ENCODE measurements at regions not wholly inside any gene's neighbourhood (a gene's known extent, or its start where the extent isn't known, plus 50 kb on each side); places are given as distances from the start of the nearest gene placed in this dataset.

GRCh38 chr6:137361701-137362100 is 132.5 kb downstream of the OLIG3 start:
- no peak for DNase-seq
- ATAC-seq = no peak
- intact Hi-C loops (cut with DNase I, micrococcal nuclease) = no loop called here

GRCh38 chr6:137358273-137358672 is 135.9 kb downstream of the OLIG3 start:
- intact Hi-C loops (cut with DNase I, micrococcal nuclease) = no loop called here
- ATAC-seq = no peak
- no peak for DNase-seq

- DNase-seq (no peak), ATAC-seq (no peak)
- intact Hi-C loops (cut with DNase I, micrococcal nuclease) = no loop called here
These were observed 136.3 kb downstream of the OLIG3 start for GRCh38 chr6:137357948-137358266.

- intact Hi-C loops (cut with DNase I, micrococcal nuclease) = no loop called here
- ATAC-seq = no peak
- no peak for DNase-seq
These were observed 136.8 kb downstream of the OLIG3 start for GRCh38 chr6:137357263-137357947.

- intact Hi-C loops (cut with DNase I, micrococcal nuclease) = no loop called here
- DNase-seq (no peak), ATAC-seq (no peak)
These were observed 134.7 kb upstream of the IFNGR1 start for GRCh38 chr6:137353842-137354397.

- intact Hi-C loops (cut with DNase I, micrococcal nuclease) = no loop called here
- DNase-seq (no peak), ATAC-seq (no peak)
These were observed 134.2 kb upstream of the IFNGR1 start for GRCh38 chr6:137353346-137353745.

- DNase-seq (peak in 1 of 2 donors; percentile 30), ATAC-seq (peak; percentile 76)
- intact Hi-C loops (cut with DNase I, micrococcal nuclease) = no loop called here
These were observed 133.7 kb upstream of the IFNGR1 start for GRCh38 chr6:137352859-137353258.

- DNase-seq (no peak), ATAC-seq (no peak)
- intact Hi-C loops (cut with DNase I, micrococcal nuclease) = no loop called here
These were observed 132.7 kb upstream of the IFNGR1 start for GRCh38 chr6:137351890-137352289.

- DNase-seq (no peak), ATAC-seq (no peak)
- intact Hi-C loops (cut with DNase I, micrococcal nuclease) = no loop called here
These were observed 131.7 kb upstream of the IFNGR1 start for GRCh38 chr6:137350857-137351256.

GRCh38 chr6:137349856-137350830 is 131.0 kb upstream of the IFNGR1 start:
- intact Hi-C loops (cut with DNase I, micrococcal nuclease) = no loop called here
- ATAC-seq (no peak), DNase-seq (no peak)

- intact Hi-C loops (cut with DNase I, micrococcal nuclease) = no loop called here
- no peak for ATAC-seq
These were observed 129.6 kb upstream of the IFNGR1 start for GRCh38 chr6:137348777-137349176.

GRCh38 chr6:137343241-137343640 is 124.1 kb upstream of the IFNGR1 start:
- intact Hi-C loops (cut with DNase I, micrococcal nuclease) = no loop called here
- DNase-seq (no peak), ATAC-seq (no peak)

More at GRCh38 chr6:137348777-137349176, 129.6 kb upstream of the IFNGR1 start:
- no peak for DNase-seq

- ATAC-seq = peak; percentile 36
- intact Hi-C loops (cut with DNase I, micrococcal nuclease) = no loop called here
- peak in 1 of 2 donors; percentile 8 for DNase-seq
These were observed 123.5 kb upstream of the IFNGR1 start for GRCh38 chr6:137342607-137343190.

GRCh38 chr6:137341681-137342195 is 122.6 kb upstream of the IFNGR1 start:
- intact Hi-C loops (cut with DNase I, micrococcal nuclease) = no loop called here
- DNase-seq (peak in 1 of 2 donors; percentile 50), ATAC-seq (peak; percentile 62)

GRCh38 chr6:137339929-137340559 is 120.9 kb upstream of the IFNGR1 start:
- ATAC-seq = no peak
- intact Hi-C loops (cut with DNase I, micrococcal nuclease) = no loop called here
- DNase-seq = no peak

- ATAC-seq (no peak), DNase-seq (no peak)
- intact Hi-C loops (cut with DNase I, micrococcal nuclease) = no loop called here
These were observed 115.7 kb upstream of the IFNGR1 start for GRCh38 chr6:137334884-137335283.

GRCh38 chr6:137334094-137334493 is 114.9 kb upstream of the IFNGR1 start:
- no peak for DNase-seq
- no peak for ATAC-seq
- intact Hi-C loops (cut with DNase I, micrococcal nuclease) = no loop called here

- ATAC-seq (no peak), DNase-seq (no peak)
- intact Hi-C loops (cut with DNase I, micrococcal nuclease) = no loop called here
These were observed 113.6 kb upstream of the IFNGR1 start for GRCh38 chr6:137332637-137333280.
